GM13977 (cell line): ENCODE measurements at regions not wholly inside any gene's neighbourhood (a gene's known extent, or its start where the extent isn't known, plus 50 kb on each side); places are given as distances from the start of the nearest gene placed in this dataset.
"Not testable (repeated sequence)": the region's sequence is repeated elsewhere in the genome, so short reads cannot be mapped to it uniquely, and the experiment has no call there.

Experiments
- DNase-seq: peaks from one replicate; pipeline ENCODE4 v3.0.0; 2012; ENCODE audit warnings: low spot score
- in situ Hi-C: fragments of 300-500 bp; cut with MboI; formaldehyde crosslinking; loops from one replicate; pipeline ENCODE4 v1.12.0; 2022; ENCODE audit warnings: low sequenced_read_pairs, low pct_unique_long_range_greater_than_20kb, mixed read lengths, inconsistent platforms; ENCODE audit not compliant: unreplicated experiment
- TF ChIP-seq, protein P1 (sequence below): IDR thresholded peaks from 2 replicates; pipeline ENCODE4 v1.5.1; 2012; ENCODE audit warnings: mild to moderate bottlenecking, control low read depth; ENCODE audit not compliant: insufficient read depth; ENCODE audit errors: extremely low read depth, missing control alignments

DNA sequence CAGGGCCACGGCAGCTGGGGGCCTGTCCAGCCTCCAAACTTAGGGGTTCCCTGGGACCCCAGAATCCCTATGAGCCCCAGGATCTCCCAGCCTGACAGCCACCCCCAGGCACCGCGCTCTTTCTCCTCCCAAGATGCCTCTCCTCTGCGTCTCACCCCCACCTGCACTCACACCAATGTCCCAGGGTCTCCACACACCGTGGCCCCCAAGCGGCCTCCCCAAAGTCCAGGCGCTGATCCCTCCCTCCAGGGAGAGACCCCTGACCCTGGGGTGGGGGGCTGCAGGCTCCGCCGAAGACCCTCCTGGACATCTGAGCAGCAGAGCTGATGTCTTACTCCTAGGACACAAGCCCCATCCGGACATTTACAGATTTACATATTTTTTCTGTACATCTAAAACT is 123.2 kb upstream of the ZNF469 start:
- in situ Hi-C loops, DNase-seq: not testable (repeated sequence)

GRCh38 chr16:88260146-88260545 is 122.6 kb upstream of the ZNF469 start:
- DNase-seq, in situ Hi-C loops: not testable (repeated sequence)

GRCh38 chr16:88260881-88261665 is 121.7 kb upstream of the ZNF469 start:
- DNase-seq, in situ Hi-C loops: not testable (repeated sequence)

DNA sequence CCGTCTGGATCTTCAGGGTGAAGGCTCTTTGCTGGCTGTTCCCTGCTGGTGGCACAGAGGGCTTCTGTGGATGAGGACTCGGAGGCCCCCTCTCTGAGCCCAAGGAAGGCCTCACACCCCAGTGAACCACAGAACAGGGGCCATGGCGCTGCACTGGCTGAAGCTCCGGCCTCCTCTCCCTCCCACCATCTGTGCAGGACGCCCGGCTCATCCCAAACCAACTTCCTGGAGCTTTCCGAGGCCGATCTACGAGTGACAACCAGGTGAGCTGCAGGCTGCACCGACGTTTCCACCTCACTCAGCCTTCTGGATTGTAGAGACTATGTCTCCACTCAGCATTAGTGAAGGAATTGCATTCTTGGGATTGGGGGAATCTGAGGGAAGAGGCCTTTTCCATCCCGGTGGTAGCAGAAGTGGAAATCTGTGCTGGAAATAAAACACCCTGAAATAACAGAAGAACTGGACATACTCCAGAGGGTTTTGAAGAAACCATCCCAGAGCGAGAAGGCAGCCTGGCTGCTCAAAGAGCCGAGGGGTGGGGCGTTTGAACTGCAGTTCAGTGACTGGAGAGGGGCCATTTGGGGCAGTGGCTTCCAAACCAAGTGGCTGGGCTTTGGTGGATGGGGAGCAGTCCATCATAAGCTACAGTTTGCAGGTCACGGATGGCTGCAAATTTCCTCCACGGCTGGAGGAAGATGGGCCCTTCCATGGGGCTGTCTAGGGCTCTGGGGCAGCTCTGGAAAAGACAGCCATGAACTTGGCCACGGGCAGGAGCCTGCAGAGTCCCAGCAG is 120.7 kb upstream of the ZNF469 start:
- DNase-seq, in situ Hi-C loops: not testable (repeated sequence)

GRCh38 chr16:88262858-88263563 is 119.7 kb upstream of the ZNF469 start:
- DNase-seq, in situ Hi-C loops: not testable (repeated sequence)

DNA sequence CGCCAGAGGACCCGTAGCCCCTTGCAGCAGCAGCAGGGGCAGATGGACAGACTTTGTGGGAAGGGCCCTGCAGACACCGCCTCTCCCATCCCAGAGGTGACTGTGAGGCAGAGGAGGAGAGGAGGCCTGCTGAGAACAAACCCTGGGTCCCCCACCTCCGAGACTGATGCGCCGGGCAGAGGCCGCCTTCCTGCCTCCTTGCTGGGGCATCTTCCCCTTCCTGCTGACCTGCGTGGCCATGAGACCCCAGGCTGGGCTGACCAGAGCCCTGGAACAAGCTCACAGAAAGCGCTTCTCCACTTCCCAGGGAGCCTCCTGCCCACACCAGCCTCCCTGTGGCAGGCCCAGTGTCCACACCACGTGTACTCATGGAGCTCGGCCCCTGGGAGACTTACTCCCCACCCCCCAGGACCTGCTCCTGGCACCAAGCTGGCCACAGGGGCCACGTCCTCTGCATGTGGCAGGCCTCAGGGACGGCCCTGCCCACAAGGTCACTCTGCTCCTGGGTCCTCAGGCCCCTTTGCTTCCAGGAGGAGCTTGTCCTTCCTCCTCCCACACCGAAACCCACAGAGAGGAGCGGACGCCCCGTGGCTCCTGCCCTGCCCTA is 119.0 kb upstream of the ZNF469 start:
- in situ Hi-C loops, DNase-seq: not testable (repeated sequence)

DNA sequence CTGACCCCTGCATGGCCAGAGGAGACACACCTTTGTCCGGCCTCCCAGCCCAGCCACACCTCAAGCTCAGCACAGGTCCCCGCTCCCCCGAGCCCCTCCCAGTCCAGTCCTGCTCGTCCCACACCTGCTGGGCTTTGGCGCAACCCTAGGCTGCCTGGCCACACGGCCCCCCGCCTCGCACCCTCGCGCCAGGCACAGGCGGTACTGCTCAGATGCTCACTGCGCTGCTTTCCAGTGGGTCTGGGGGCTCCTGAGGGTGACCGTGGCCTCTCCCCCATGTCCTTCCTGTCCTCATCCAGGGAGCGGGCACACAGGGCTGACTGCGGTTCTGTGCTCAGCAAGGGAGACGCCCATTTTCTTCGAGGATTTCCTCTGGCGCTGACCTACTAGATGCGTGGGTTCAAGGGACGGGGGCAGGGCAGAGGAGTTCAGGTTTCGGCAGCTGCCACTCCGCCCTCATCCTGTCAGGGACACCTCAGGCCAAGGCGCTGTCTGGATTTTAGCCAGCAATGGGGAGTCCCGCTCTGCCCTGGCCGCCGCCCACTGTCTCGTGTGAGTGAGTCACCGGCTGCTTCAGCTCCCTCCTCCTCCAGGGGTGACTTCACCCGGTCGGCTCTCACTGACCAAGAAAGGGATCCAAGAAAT is 118.0 kb upstream of the ZNF469 start:
- in situ Hi-C loops: no loop called here
- DNase-seq: peak; percentile 70
- TF ChIP-seq, protein P1, sequence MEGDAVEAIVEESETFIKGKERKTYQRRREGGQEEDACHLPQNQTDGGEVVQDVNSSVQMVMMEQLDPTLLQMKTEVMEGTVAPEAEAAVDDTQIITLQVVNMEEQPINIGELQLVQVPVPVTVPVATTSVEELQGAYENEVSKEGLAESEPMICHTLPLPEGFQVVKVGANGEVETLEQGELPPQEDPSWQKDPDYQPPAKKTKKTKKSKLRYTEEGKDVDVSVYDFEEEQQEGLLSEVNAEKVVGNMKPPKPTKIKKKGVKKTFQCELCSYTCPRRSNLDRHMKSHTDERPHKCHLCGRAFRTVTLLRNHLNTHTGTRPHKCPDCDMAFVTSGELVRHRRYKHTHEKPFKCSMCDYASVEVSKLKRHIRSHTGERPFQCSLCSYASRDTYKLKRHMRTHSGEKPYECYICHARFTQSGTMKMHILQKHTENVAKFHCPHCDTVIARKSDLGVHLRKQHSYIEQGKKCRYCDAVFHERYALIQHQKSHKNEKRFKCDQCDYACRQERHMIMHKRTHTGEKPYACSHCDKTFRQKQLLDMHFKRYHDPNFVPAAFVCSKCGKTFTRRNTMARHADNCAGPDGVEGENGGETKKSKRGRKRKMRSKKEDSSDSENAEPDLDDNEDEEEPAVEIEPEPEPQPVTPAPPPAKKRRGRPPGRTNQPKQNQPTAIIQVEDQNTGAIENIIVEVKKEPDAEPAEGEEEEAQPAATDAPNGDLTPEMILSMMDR: no peak

DNA sequence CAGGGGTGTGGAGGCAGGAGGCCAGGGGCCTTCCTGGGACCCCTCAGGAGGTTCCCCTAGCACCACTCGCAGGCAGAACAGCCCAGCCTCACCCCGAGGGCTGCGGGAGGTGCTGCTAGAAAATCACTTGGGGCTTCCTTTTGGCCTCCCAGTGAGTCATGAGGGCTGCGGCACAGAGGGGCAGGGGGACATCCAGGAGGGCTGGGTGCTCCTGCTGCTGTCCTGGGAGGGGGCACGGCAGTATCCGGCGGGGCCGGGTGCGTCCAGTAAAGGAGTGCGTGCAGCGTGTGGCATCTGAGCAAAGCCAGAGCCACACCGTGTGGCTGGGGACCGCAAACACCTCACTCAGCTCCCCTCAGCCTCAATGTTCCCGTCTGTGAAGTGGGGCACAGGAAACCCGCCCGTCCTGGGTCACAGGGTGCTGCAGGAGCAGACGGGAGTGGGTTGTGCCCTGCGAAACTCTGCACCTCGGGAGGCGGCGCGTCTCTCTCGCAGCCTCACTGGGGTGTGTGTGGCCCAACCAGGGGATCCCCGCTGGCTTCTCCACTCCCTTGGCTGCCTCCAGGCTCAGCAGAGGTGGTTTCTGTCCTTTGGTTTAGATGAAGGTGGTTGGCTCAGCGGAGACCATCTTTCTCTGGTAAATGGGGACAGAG is 117.3 kb upstream of the ZNF469 start:
- in situ Hi-C loops: not testable (repeated sequence)
- DNase-seq: peak; percentile 53

GRCh38 chr16:88266036-88266435 is 116.7 kb upstream of the ZNF469 start:
- DNase-seq, in situ Hi-C loops: not testable (repeated sequence)

- in situ Hi-C loops, DNase-seq: not testable (repeated sequence)
Measured at GRCh38 chr16:88266935-88267551, 115.7 kb upstream of the ZNF469 start.

GRCh38 chr16:88268186-88268970 is 114.4 kb upstream of the ZNF469 start:
- in situ Hi-C loops, DNase-seq: not testable (repeated sequence)

GRCh38 chr16:88270171-88270790 is 112.5 kb upstream of the ZNF469 start:
- in situ Hi-C loops, DNase-seq: not testable (repeated sequence)

- not testable (repeated sequence) for DNase-seq
Measured at GRCh38 chr16:88271296-88271695, 111.5 kb upstream of the ZNF469 start.

DNA sequence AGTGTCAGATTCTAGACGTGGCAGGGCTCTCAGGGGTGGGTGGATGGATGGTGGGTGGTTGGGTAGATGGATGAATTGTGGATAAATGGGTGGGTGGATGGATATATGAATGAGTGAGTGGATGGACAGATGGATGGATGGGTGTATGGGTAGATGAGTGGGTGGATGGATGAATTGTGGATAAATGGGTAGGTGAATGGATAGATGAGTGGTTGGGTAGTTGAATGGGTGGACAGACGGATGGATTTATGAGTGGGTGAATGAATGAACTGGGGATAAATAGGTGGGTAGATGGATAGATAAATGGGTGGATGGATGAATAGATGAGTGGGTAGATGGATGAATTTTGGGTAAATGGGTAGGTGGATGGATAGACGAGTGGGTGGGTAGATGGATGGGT is 111.0 kb upstream of the ZNF469 start:
- DNase-seq, in situ Hi-C loops: not testable (repeated sequence)

More at GRCh38 chr16:88271296-88271695, 111.5 kb upstream of the ZNF469 start:
- in situ Hi-C loops: not testable (repeated sequence)
